SK-N-SH treated with all-trans-retinoic acid at 6 μM for 48 hours (cell line): ENCODE measurements at regions not wholly inside any gene's neighbourhood (a gene's known extent, or its start where the extent isn't known, plus 50 kb on each side); places are given as distances from the start of the nearest gene placed in this dataset.

ENCODE experiments used
- ATAC-seq: fragments of 200-7000 bp; cut with Tn5 transposase; 3 replicates; pipeline ENCODE4 v1.9.1; 2020; ENCODE audit warnings: mild to moderate bottlenecking, moderate library complexity
- ARNTL ChIP-seq: fragments of 450-650 bp; formaldehyde crosslinking; IDR thresholded peaks from 2 replicates; pipeline ENCODE4 v1.5.0; 2020; ENCODE audit warnings: low read depth, mild to moderate bottlenecking, moderate library complexity, borderline replicate concordance
- BACH2 ChIP-seq: fragments of 250-450 bp; sonication (Bioruptor Pico); IDR thresholded peaks from 2 replicates; pipeline ENCODE4 v1.9.0; 2021; ENCODE audit warnings: mild to moderate bottlenecking, borderline replicate concordance
- CSDC2 ChIP-seq: fragments of 250-450 bp; sonication (Bioruptor Pico); IDR thresholded peaks from 2 replicates; pipeline ENCODE4 v1.5.0; 2020; ENCODE audit warnings: mild to moderate bottlenecking, moderate library complexity
- ESRRG ChIP-seq: fragments of 250-450 bp; sonication (Bioruptor Pico); IDR thresholded peaks from 2 replicates; pipeline ENCODE4 v1.6.1; 2021; ENCODE audit warnings: mild to moderate bottlenecking
- GLIS3 ChIP-seq: fragments of 250-450 bp; sonication (Bioruptor Pico); IDR thresholded peaks from 2 replicates; pipeline ENCODE4 v1.5.0; 2020; ENCODE audit warnings: mild to moderate bottlenecking, moderate library complexity
- ISL1 ChIP-seq: fragments of 250-450 bp; sonication (Bioruptor Pico); IDR thresholded peaks from 2 replicates; pipeline ENCODE4 v2.1.2; 2022; ENCODE audit warnings: mild to moderate bottlenecking, moderate library complexity
- OSR1 ChIP-seq: fragments of 250-450 bp; sonication (Bioruptor Pico); IDR thresholded peaks from 2 replicates; pipeline ENCODE4 v1.8.0; 2022; ENCODE audit warnings: moderate library complexity, mild to moderate bottlenecking, inconsistent platforms
- PPARA ChIP-seq: fragments of 250-450 bp; sonication (Bioruptor Pico); IDR thresholded peaks from 2 replicates; pipeline ENCODE4 v1.5.0; 2020; ENCODE audit warnings: mild to moderate bottlenecking, borderline replicate concordance
- RARB ChIP-seq: fragments of 250-450 bp; sonication (Bioruptor Pico); IDR thresholded peaks from 2 replicates; pipeline ENCODE4 v1.8.0; 2021; ENCODE audit warnings: mild to moderate bottlenecking, moderate library complexity
- SNAI2 ChIP-seq: fragments of 250-450 bp; sonication (Bioruptor Pico); IDR thresholded peaks from 2 replicates; pipeline ENCODE4 v1.5.0; 2020; ENCODE audit warnings: mild to moderate bottlenecking, moderate library complexity
- TCF4 ChIP-seq: fragments of 250-450 bp; sonication (Bioruptor Pico); IDR thresholded peaks from 2 replicates; pipeline ENCODE4 v1.8.0; 2021; ENCODE audit warnings: mild to moderate bottlenecking, moderate library complexity, borderline replicate concordance
- TOX ChIP-seq: fragments of 250-450 bp; sonication (Bioruptor Pico); IDR thresholded peaks from 2 replicates; pipeline ENCODE4 v1.8.0; 2021; ENCODE audit warnings: mild to moderate bottlenecking, moderate library complexity, borderline replicate concordance
- ZC3H10 ChIP-seq: fragments of 250-450 bp; sonication (Bioruptor Pico); IDR thresholded peaks from 2 replicates; pipeline ENCODE4 v1.5.1; 2021; ENCODE audit warnings: mild to moderate bottlenecking, moderate library complexity
- ZFP3 ChIP-seq: fragments of 250-450 bp; sonication (Bioruptor Pico); IDR thresholded peaks from 2 replicates; pipeline ENCODE4 v1.5.0; 2020; ENCODE audit warnings: mild to moderate bottlenecking, moderate library complexity
- ZFP30 ChIP-seq: fragments of 450-650 bp; formaldehyde crosslinking; IDR thresholded peaks from 2 replicates; pipeline ENCODE4 v1.5.0; 2022; ENCODE audit warnings: mild to moderate bottlenecking, moderate library complexity
- ZNF565 ChIP-seq: fragments of 450-650 bp; formaldehyde crosslinking; conservative IDR thresholded peaks from 2 replicates; pipeline ENCODE4 v1.5.0; 2020; ENCODE audit warnings: low read depth, mild to moderate bottlenecking, moderate library complexity
- ZNF70 ChIP-seq: fragments of 450-650 bp; formaldehyde crosslinking; IDR thresholded peaks from 2 replicates; pipeline ENCODE4 v1.5.0; 2020; ENCODE audit warnings: mild to moderate bottlenecking, moderate library complexity
- TF ChIP-seq, protein P1 (sequence below): fragments of 250-450 bp; sonication (Bioruptor Pico); IDR thresholded peaks from 2 replicates; pipeline ENCODE4 v1.5.1; 2020; ENCODE audit warnings: low read depth, mild to moderate bottlenecking, moderate library complexity
- TF ChIP-seq, protein P2 (sequence below): fragments of 250-450 bp; sonication (Bioruptor Pico); IDR thresholded peaks from 2 replicates; pipeline ENCODE4 v1.8.0; 2020; ENCODE audit warnings: mild to moderate bottlenecking, moderate library complexity, borderline replicate concordance
- TF ChIP-seq, protein P3 (sequence below): fragments of 250-450 bp; sonication (Bioruptor Pico); IDR thresholded peaks from 2 replicates; pipeline ENCODE4 v1.8.0; 2021; ENCODE audit warnings: low read depth, mild to moderate bottlenecking, moderate library complexity, borderline replicate concordance
- TF ChIP-seq, protein P4 (sequence below): fragments of 250-450 bp; sonication (Bioruptor Pico); IDR thresholded peaks from 2 replicates; pipeline ENCODE4 v1.5.0; 2020; ENCODE audit warnings: mild to moderate bottlenecking, moderate library complexity

DNA sequence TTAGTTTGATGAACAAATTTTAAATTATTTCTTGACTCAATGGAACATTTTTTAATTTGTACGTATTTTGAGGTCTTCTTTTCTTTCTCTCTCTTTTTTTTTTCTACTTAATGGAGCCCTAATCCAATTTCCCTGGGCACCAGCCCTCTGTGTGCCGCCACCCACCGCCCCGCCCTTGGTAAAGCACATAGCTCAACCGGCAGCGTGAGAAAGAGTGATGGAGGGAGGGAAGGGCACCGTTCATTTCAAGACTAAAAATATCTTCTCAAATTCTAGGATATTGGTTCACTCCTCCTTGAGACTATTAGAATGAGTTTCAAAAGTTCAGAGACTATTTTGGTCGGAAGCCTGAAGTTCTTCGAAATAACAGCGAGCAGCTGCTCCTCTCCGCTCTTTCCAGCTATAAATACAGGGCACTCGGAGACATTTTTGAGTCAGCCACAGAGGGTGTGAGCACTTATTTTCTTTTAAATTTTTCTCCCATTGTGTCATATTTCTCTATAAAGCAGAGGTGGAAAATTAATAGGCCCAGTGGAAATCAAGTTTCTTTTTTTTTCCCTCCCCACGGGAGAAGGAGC, 731.7 kb upstream of the ID2 start:
- TF ChIP-seq, protein P1, sequence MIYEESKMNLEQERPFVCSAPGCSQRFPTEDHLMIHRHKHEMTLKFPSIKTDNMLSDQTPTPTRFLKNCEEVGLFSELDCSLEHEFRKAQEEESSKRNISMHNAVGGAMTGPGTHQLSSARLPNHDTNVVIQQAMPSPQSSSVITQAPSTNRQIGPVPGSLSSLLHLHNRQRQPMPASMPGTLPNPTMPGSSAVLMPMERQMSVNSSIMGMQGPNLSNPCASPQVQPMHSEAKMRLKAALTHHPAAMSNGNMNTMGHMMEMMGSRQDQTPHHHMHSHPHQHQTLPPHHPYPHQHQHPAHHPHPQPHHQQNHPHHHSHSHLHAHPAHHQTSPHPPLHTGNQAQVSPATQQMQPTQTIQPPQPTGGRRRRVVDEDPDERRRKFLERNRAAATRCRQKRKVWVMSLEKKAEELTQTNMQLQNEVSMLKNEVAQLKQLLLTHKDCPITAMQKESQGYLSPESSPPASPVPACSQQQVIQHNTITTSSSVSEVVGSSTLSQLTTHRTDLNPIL (CRISPR knock-in tag): no peak
- no peak for TF ChIP-seq TCF4 (CRISPR knock-in tag)
- ATAC-seq: no peak

DNA sequence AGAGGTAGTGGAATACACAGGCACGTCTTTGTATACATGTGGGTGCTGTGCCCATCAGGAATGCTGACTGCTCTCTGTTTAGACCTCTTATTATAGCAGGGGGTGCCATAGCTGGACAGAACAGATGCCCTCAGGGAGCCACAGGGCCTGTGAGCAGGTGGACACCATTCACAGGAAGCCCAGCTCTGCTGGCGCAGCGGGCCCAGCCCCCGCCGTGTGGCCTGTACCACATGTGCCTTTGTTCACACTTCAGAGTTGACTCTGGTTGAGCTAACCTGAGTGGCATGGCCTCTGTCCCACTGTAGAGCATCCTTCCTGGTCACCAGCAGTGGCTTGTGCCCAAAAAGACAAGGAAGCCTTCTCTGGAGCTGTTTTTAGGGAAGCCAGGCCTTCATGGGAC, 730.9 kb upstream of the ID2 start:
- TF ChIP-seq ZNF70 (CRISPR knock-in tag) (no peak), BACH2 (CRISPR knock-in tag) (no peak), ZFP30 (CRISPR knock-in tag) (no peak), ZC3H10 (CRISPR knock-in tag) (no peak), ZNF565 (CRISPR knock-in tag) (no peak)
- TF ChIP-seq, protein P1 (CRISPR knock-in tag): no peak
- ATAC-seq: no peak

DNA sequence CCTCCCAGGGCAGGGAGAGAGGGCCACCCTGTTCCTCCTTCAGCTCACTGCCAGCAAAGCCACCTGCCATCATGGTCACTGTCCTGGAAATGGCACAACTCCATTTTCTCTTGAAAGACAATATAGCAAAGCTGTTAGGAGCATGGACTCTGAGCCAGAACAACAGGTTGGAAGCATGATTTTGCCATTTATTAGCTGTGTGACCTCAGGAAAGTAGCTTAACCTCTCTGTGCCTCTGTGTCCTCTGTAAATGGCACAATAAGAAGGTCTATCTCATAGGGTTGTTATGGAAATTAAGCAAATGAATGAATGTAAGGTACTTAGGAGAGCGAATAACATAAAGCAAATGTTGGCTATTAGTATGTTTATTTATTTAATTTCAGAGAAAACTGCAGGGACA, 730.4 kb upstream of the ID2 start:
- no peak for ATAC-seq
- TF ChIP-seq, protein P2, sequence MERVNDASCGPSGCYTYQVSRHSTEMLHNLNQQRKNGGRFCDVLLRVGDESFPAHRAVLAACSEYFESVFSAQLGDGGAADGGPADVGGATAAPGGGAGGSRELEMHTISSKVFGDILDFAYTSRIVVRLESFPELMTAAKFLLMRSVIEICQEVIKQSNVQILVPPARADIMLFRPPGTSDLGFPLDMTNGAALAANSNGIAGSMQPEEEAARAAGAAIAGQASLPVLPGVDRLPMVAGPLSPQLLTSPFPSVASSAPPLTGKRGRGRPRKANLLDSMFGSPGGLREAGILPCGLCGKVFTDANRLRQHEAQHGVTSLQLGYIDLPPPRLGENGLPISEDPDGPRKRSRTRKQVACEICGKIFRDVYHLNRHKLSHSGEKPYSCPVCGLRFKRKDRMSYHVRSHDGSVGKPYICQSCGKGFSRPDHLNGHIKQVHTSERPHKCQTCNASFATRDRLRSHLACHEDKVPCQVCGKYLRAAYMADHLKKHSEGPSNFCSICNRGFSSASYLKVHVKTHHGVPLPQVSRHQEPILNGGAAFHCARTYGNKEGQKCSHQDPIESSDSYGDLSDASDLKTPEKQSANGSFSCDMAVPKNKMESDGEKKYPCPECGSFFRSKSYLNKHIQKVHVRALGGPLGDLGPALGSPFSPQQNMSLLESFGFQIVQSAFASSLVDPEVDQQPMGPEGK (CRISPR knock-in tag): no peak
- TF ChIP-seq OSR1 (no peak), ZFP3 (CRISPR knock-in tag) (no peak), ARNTL (CRISPR knock-in tag) (no peak), BACH2 (CRISPR knock-in tag) (no peak), ESRRG (CRISPR knock-in tag) (no peak), RARB (CRISPR knock-in tag) (no peak), TCF4 (CRISPR knock-in tag) (no peak), GLIS3 (CRISPR knock-in tag) (no peak), SNAI2 (CRISPR knock-in tag) (no peak), PPARA (no peak), CSDC2 (no peak), ZNF565 (CRISPR knock-in tag) (no peak), ISL1 (CRISPR knock-in tag) (no peak), ZFP30 (CRISPR knock-in tag) (no peak)
- TF ChIP-seq, protein P3, sequence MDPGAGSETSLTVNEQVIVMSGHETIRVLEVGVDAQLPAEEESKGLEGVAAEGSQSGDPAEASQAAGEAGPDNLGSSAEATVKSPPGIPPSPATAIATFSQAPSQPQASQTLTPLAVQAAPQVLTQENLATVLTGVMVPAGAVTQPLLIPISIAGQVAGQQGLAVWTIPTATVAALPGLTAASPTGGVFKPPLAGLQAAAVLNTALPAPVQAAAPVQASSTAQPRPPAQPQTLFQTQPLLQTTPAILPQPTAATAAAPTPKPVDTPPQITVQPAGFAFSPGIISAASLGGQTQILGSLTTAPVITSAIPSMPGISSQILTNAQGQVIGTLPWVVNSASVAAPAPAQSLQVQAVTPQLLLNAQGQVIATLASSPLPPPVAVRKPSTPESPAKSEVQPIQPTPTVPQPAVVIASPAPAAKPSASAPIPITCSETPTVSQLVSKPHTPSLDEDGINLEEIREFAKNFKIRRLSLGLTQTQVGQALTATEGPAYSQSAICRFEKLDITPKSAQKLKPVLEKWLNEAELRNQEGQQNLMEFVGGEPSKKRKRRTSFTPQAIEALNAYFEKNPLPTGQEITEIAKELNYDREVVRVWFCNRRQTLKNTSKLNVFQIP (CRISPR knock-in tag): no peak

DNA sequence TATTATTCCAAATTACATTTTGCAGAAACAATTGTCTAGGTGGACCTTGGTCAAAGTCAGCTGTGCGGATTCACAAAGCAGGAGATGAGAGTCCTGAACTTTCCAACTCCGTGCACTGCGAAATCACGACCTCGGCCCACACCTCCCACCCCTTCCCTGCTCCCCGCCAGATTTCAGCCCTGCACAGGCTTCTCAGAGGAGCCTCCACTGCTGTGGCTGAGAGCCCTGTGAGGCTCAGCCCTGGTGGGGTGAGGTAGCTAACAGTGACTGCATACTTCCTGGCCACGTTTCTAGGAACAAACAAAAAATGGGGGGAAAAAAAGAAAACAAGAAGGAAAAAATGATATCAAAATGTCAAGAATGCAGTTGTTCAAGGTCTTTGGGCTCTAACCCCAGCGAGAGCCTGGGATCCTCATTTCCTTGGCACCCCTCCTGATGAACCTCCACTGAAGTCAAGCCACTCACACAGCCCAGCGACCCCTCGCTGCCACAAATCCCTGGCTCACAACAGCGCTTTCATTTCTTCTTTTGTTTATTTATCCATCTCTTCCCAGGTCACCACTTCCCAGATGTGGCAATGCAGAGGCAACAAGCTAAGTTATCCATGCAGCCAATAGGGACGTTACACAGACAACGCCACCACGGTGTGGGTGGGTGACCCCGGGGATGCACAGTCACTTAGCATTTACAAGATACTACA, 729.7 kb upstream of the ID2 start:
- no peak for ATAC-seq
- TF ChIP-seq SNAI2 (CRISPR knock-in tag): no peak
- TF ChIP-seq, protein P1 (CRISPR knock-in tag): no peak
- TF ChIP-seq, protein P4, sequence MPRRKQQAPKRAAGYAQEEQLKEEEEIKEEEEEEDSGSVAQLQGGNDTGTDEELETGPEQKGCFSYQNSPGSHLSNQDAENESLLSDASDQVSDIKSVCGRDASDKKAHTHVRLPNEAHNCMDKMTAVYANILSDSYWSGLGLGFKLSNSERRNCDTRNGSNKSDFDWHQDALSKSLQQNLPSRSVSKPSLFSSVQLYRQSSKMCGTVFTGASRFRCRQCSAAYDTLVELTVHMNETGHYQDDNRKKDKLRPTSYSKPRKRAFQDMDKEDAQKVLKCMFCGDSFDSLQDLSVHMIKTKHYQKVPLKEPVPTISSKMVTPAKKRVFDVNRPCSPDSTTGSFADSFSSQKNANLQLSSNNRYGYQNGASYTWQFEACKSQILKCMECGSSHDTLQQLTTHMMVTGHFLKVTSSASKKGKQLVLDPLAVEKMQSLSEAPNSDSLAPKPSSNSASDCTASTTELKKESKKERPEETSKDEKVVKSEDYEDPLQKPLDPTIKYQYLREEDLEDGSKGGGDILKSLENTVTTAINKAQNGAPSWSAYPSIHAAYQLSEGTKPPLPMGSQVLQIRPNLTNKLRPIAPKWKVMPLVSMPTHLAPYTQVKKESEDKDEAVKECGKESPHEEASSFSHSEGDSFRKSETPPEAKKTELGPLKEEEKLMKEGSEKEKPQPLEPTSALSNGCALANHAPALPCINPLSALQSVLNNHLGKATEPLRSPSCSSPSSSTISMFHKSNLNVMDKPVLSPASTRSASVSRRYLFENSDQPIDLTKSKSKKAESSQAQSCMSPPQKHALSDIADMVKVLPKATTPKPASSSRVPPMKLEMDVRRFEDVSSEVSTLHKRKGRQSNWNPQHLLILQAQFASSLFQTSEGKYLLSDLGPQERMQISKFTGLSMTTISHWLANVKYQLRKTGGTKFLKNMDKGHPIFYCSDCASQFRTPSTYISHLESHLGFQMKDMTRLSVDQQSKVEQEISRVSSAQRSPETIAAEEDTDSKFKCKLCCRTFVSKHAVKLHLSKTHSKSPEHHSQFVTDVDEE (CRISPR knock-in tag): no peak
- TF ChIP-seq ESRRG (CRISPR knock-in tag): no peak
- no peak for TF ChIP-seq OSR1
- TF ChIP-seq TOX (CRISPR knock-in tag): no peak
- TF ChIP-seq ZFP3 (CRISPR knock-in tag): no peak
- no peak for TF ChIP-seq TCF4 (CRISPR knock-in tag)
- no peak for TF ChIP-seq ZFP30 (CRISPR knock-in tag)
- no peak for TF ChIP-seq ARNTL (CRISPR knock-in tag)
